KMS-11 (cell line): ENCODE measurements at regions not wholly inside any gene's neighbourhood (a gene's known extent, or its start where the extent isn't known, plus 50 kb on each side); places are given as distances from the start of the nearest gene placed in this dataset.

Source experiments
- H2AFZ ChIP-seq: fragments of 200-600 bp; sonication (generic); 2 replicates; pipeline ENCODE4 v1.6.1; 2016; ENCODE audit warnings: antibody characterized with exemption, mixed run types, low read depth
- H3K27ac ChIP-seq: fragments of 200-600 bp; sonication (generic); 2 replicates; pipeline ENCODE4 v1.6.1; 2016; ENCODE audit warnings: mild to moderate bottlenecking, mixed run types
- H3K27me3 ChIP-seq: fragments of 200-600 bp; sonication (generic); 2 replicates; pipeline ENCODE4 v1.6.1; 2017; ENCODE audit warnings: mild to moderate bottlenecking, low read depth, mixed run types, moderate library complexity; ENCODE audit not compliant: insufficient read depth
- H3K36me3 ChIP-seq: fragments of 200-600 bp; sonication (generic); 2 replicates; pipeline ENCODE4 v1.6.1; 2017; ENCODE audit warnings: mild to moderate bottlenecking, mixed run types; ENCODE audit not compliant: insufficient read depth
- H3K4me1 ChIP-seq: fragments of 200-600 bp; sonication (generic); 2 replicates; pipeline ENCODE4 v1.6.1; 2016; ENCODE audit warnings: mild to moderate bottlenecking, low read depth, mixed run types; ENCODE audit not compliant: poor library complexity, severe bottlenecking
- H3K4me2 ChIP-seq: fragments of 200-600 bp; sonication (generic); 2 replicates; pipeline ENCODE4 v1.7.0; 2016; ENCODE audit warnings: mild to moderate bottlenecking, mixed run types
- H3K4me3 ChIP-seq: fragments of 200-600 bp; sonication (generic); IDR thresholded peaks from 2 replicates; pipeline ENCODE4 v1.6.1; 2017; ENCODE audit warnings: low read depth, low read length, mixed read lengths; ENCODE audit not compliant: insufficient read depth
- H3K79me2 ChIP-seq: fragments of 200-600 bp; sonication (generic); 2 replicates; pipeline ENCODE4 v1.6.1; 2016; ENCODE audit warnings: low read depth, mixed run types; ENCODE audit not compliant: insufficient read depth
- H3K9ac ChIP-seq: fragments of 200-600 bp; sonication (generic); 2 replicates; pipeline ENCODE4 v1.6.1; 2016; ENCODE audit warnings: mild to moderate bottlenecking, mixed run types
- H4K20me1 ChIP-seq: fragments of 200-600 bp; sonication (generic); 2 replicates; pipeline ENCODE4 v1.6.1; 2016; ENCODE audit warnings: mild to moderate bottlenecking, mixed run types; ENCODE audit not compliant: insufficient read depth
- CTCF ChIP-seq: fragments of 200-600 bp; sonication (generic); conservative IDR thresholded peaks from 2 replicates; pipeline ENCODE4 v1.6.1; 2017; ENCODE audit warnings: low read depth, mild to moderate bottlenecking, antibody characterized with exemption, low read length, moderate library complexity, mixed read lengths

- H3K4me3 ChIP-seq: no peak overlapping the region
- no peak overlapping the region for H2AFZ ChIP-seq
- TF ChIP-seq CTCF: no peak
- H3K27ac ChIP-seq: no peak overlapping the region
- H3K36me3 ChIP-seq: no peaks in the 10 kb centered on the region
- no peaks in the 10 kb centered on the region for H4K20me1 ChIP-seq
- no peaks in the 10 kb centered on the region for H3K79me2 ChIP-seq
- no peaks in the 10 kb centered on the region for H3K27me3 ChIP-seq
- H3K9ac ChIP-seq: no peak overlapping the region
- H3K4me2 ChIP-seq: no peak overlapping the region
- peaks cover 4% of the 10 kb centered on the region for H3K4me1 ChIP-seq
Observed at GRCh38 chr4:115781528-115782146, 668.2 kb upstream of the NDST4 start.

GRCh38 chr4:115780835-115781234, 667.4 kb upstream of the NDST4 start:
- Histone ChIP-seq H3K9ac (no peak overlapping the region), H3K27ac (no peak overlapping the region), H3K4me1 (peaks cover 4% of the 10 kb centered on the region), H3K79me2 (no peaks in the 10 kb centered on the region), H4K20me1 (no peaks in the 10 kb centered on the region), H3K36me3 (no peaks in the 10 kb centered on the region; the same call in 1 of the 2 replicates), H3K4me2 (no peak overlapping the region), H3K4me3 (no peak overlapping the region), H3K27me3 (no peaks in the 10 kb centered on the region), H2AFZ (no peak overlapping the region)
- no peak for TF ChIP-seq CTCF

GRCh38 chr4:115780268-115780667, 666.8 kb upstream of the NDST4 start:
- no peak overlapping the region for H2AFZ ChIP-seq
- no peak overlapping the region for H3K27ac ChIP-seq
- no peaks in the 10 kb centered on the region; the same call in 1 of the 2 replicates for H3K36me3 ChIP-seq
- no peak overlapping the region for H3K9ac ChIP-seq
- no peak overlapping the region for H3K4me3 ChIP-seq
- H3K79me2 ChIP-seq: no peaks in the 10 kb centered on the region
- no peaks in the 10 kb centered on the region for H3K27me3 ChIP-seq
- no peak overlapping the region for H3K4me2 ChIP-seq
- peaks cover 4% of the 10 kb centered on the region for H3K4me1 ChIP-seq
- no peak for TF ChIP-seq CTCF
- no peaks in the 10 kb centered on the region for H4K20me1 ChIP-seq

GRCh38 chr4:115770046-115770543, 656.7 kb upstream of the NDST4 start:
- no peak overlapping the region for H3K4me3 ChIP-seq
- no peaks in the 10 kb centered on the region for H3K36me3 ChIP-seq
- H2AFZ ChIP-seq: no peak overlapping the region
- H3K4me2 ChIP-seq: no peak overlapping the region
- no peak overlapping the region for H3K9ac ChIP-seq
- no peaks in the 10 kb centered on the region for H3K4me1 ChIP-seq
- H3K27ac ChIP-seq: no peak overlapping the region
- H3K27me3 ChIP-seq: no peaks in the 10 kb centered on the region
- TF ChIP-seq CTCF: no peak
- H4K20me1 ChIP-seq: no peaks in the 10 kb centered on the region
- H3K79me2 ChIP-seq: no peaks in the 10 kb centered on the region
